ENCODE measurements at regions not wholly inside any gene's neighbourhood (a gene's known extent, or its start where the extent isn't known, plus 50 kb on each side); places are given as distances from the start of the nearest gene placed in this dataset.

DNA sequence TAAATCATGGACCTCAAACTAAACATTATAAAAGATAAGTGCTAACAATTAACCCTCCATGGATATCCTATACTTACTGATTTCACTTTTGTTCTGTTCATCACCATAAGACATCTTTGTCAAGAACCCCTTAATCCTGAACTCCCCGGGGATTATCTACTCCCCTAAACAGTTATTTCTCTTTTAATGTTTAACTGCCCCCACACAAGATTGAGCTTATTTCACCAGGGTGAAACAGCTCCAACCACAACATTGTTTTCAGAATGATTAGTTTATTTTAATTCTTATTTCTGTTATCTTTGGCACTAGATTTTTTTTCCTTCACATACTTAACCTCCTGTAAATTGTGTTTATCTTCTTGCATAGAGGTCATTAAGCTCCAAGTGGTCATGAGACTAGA is 103.2 kb upstream of the HCN1 start:
- no peak overlapping the region for H3K4me3 ChIP-seq (ENCODE audit: low read depth, low read length)
- H3K4me1 ChIP-seq, result no peaks in the 10 kb centered on the region
- H3K9me3 ChIP-seq, result no peaks in the 10 kb centered on the region; the same call in 1 of the 2 replicates
- H3K36me3 ChIP-seq, result no peaks in the 10 kb centered on the region
- DNase-seq, result no peak
- H3K27me3 ChIP-seq, result no peaks in the 10 kb centered on the region
- TF ChIP-seq, protein P1, sequence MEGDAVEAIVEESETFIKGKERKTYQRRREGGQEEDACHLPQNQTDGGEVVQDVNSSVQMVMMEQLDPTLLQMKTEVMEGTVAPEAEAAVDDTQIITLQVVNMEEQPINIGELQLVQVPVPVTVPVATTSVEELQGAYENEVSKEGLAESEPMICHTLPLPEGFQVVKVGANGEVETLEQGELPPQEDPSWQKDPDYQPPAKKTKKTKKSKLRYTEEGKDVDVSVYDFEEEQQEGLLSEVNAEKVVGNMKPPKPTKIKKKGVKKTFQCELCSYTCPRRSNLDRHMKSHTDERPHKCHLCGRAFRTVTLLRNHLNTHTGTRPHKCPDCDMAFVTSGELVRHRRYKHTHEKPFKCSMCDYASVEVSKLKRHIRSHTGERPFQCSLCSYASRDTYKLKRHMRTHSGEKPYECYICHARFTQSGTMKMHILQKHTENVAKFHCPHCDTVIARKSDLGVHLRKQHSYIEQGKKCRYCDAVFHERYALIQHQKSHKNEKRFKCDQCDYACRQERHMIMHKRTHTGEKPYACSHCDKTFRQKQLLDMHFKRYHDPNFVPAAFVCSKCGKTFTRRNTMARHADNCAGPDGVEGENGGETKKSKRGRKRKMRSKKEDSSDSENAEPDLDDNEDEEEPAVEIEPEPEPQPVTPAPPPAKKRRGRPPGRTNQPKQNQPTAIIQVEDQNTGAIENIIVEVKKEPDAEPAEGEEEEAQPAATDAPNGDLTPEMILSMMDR (IDR thresholded peaks at IDR 0.05; ENCODE audit: low read depth, low read length), result no peak

DNA sequence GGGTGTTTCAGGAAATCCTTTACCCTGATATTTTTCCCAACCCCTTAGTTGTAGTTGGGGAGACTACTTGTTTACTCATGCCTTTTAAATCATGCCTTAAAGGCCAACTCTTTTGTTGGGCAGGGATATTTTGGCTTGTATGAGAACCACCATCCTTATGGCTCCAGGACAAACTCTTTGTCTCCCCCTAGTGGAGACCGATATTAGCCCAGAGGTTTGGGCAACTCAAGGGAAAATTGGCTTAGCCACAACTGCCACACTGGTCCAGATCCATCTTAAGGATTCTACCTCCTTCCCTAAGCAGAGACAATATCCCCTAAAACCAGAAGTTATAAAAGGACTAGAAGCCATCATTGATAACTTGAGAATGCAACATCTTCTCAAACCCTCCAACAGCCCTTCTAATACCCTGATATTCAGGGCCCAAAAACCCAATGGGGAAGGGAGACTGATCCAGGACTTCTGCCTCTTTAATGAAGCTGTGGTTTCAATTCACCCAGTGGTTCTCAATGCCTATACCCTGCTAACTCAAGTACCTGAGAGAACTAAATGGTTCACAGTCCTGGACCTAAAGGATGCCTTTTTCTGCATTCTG is 100.9 kb upstream of the HCN1 start:
- Histone ChIP-seq H3K4me3 (ENCODE audit: low read depth, low read length) (no peak overlapping the region), H3K36me3 (no peaks in the 10 kb centered on the region), H3K9me3 (no peaks in the 10 kb centered on the region; the same call in 1 of the 2 replicates), H3K27me3 (no peaks in the 10 kb centered on the region), H3K4me1 (no peaks in the 10 kb centered on the region)
- DNase-seq, result peak; percentile 23
- TF ChIP-seq, protein P1 (IDR thresholded peaks at IDR 0.05; ENCODE audit: low read depth, low read length), result peak; percentile 86

DNA sequence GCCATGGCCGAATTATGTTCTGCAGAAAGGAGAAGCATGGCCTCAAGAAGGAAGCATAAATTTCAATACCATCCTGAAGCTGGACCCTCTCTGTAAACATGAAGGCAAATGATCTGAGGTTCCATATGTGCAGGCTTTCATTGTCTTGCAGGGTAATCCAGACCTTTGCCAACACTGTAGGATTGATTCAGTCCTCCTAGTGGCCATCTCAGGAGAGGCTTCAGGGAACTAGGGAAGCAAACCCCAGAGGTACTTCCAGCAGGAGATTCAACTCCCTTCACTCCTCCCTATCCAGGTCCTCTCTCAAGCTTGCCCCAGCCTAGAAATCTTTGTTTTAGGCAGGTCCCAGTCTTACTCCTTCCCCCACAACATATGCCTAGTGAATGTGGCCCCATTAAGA is 99.3 kb upstream of the HCN1 start:
- no peaks in the 10 kb centered on the region for H3K36me3 ChIP-seq
- DNase-seq, result no peak
- H3K27me3 ChIP-seq, result no peaks in the 10 kb centered on the region
- H3K4me1 ChIP-seq, result no peaks in the 10 kb centered on the region
- no peaks in the 10 kb centered on the region; the same call in 1 of the 2 replicates for H3K9me3 ChIP-seq
- H3K4me3 ChIP-seq (ENCODE audit: low read depth, low read length), result no peak overlapping the region
- TF ChIP-seq, protein P1 (IDR thresholded peaks at IDR 0.05; ENCODE audit: low read depth, low read length), result peak; percentile 36

DNA sequence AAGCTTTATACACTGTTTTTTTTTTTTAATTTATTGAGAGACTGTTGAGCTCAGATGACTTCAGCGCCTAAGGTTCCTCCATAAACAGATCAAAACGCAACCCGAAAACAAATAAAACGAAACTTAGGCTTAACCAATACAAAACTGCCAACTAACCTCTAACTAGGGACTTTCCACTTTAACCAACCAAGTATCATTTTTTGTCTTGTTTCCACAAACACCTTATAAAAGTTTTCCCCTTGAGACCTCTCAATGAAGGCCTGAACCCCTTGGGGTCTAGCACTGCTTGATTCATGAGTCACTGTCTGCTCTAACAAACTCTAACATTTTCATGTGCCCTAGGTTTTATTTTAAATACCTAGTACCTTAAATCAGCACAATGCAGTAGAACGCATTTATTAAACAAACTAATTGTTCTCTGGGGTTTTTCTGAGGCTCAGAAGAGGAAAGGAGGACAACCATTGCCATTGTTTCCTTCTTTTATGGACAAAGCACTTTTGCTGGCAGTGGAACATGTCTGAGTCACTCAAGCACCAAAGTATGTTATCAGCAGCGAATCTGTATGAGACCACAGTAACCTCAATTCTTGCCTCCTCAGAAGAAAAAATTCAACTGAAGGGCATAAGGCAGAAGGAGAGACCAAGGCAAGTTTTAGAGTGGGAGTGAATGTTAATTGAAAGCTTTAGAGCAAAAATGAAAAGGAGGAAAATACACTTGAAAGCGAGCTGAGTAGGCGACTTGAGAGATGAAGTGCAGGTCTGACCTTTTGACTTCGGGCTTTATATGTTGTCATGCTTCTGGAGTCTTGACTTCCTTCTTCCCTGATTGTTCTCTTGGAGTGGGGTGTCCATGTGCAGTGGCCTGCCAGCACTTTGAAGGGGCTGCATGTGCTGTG is 97.7 kb upstream of the HCN1 start:
- Histone ChIP-seq H3K4me1 (no peaks in the 10 kb centered on the region), H3K9me3 (no peaks in the 10 kb centered on the region), H3K27me3 (no peaks in the 10 kb centered on the region), H3K4me3 (ENCODE audit: low read depth, low read length) (no peak overlapping the region), H3K36me3 (no peaks in the 10 kb centered on the region)
- TF ChIP-seq, protein P1 (IDR thresholded peaks at IDR 0.05; ENCODE audit: low read depth, low read length), result no peak
- DNase-seq, result no peak

DNA sequence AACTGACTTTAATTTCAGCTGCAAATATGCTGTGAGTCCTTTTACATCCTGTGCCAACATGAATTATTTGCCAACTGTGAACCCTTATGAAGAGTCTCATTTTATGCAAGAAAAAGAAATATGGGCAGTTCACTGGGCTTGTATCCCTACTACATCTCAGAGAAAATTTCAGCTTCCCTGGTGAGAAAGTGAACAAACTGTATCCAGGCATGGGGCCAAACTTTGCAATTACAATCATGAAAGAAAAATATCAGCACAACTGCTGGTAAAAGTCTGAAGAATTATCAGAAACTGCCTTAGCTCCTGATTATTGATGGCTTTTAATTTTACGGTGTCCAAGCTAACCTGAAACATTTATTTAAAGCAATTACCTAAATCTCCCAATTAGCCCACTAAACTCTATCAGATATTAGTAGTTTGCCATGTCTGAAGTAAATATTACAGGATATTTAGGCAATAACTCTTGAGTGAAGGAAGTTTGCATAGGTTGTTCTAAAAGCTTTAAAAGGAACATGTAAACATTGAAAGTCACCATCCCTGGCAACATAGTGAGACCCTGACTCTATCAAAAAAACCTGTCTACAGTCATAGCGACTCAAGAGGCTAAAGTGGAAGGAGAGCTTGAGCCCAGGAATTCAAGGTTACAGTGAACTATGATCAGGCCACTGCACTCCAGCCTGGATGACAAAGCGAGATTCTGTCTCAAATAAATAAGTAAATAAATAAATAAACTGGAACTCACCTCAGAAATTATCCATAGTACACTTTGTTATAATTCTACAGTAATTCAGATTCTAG is 83.9 kb upstream of the HCN1 start:
- TF ChIP-seq, protein P1 (IDR thresholded peaks at IDR 0.05; ENCODE audit: low read depth, low read length), result no peak
- H3K9me3 ChIP-seq, result no peaks in the 10 kb centered on the region
- DNase-seq, result no peak

More for the DNA sequence above, 83.9 kb upstream of the HCN1 start:
- H3K36me3 ChIP-seq, result no peaks in the 10 kb centered on the region
- no peak overlapping the region for H3K4me3 ChIP-seq (ENCODE audit: low read depth, low read length)
- no peaks in the 10 kb centered on the region for H3K4me1 ChIP-seq
- H3K27me3 ChIP-seq, result no peaks in the 10 kb centered on the region
